Uterus (tissue), 3 donors: ENCODE measurements at regions not wholly inside any gene's neighbourhood (a gene's known extent, or its start where the extent isn't known, plus 50 kb on each side); places are given as distances from the start of the nearest gene placed in this dataset.

ENCODE experiments used
- DNase-seq, 2 donors: peaks; one replicate each; pipeline ENCODE4 v3.0.0-alpha.2; 2019 to 2020
- H3K27ac ChIP-seq, 2 donors: fragments of 200-600 bp; sonication (generic); 1 replicate in 1 of 2; 2 replicates in 1 of 2; pipeline ENCODE4 v1.5.1; 2016 to 2018
- H3K27me3 ChIP-seq, 2 donors: fragments of 200-600 bp; sonication (generic); one replicate each; pipeline ENCODE4 v1.5.1; 2018 to 2019; ENCODE audit warnings: control low read depth in 1 of 2
- H3K36me3 ChIP-seq, 2 donors: fragments of 200-600 bp; sonication (generic); one replicate each; pipeline ENCODE4 v1.5.1; 2019; ENCODE audit warnings: control low read depth in 1 of 2
- H3K4me1 ChIP-seq, 2 donors: fragments of 200-600 bp; sonication (generic); one replicate each; pipeline ENCODE4 v1.5.1; 2018 to 2019; ENCODE audit warnings: control low read depth in 1 of 2
- H3K4me3 ChIP-seq, 2 donors: fragments of 200-600 bp; sonication (generic); 1 replicate in 1 of 2; 2 replicates in 1 of 2; pipeline ENCODE4 v1.5.1; 2018 to 2019; ENCODE audit warnings: mild to moderate bottlenecking in 1 of 2
- H3K9me3 ChIP-seq, 2 donors: fragments of 200-600 bp; sonication (generic); one replicate each; pipeline ENCODE4 v1.5.1; 2019; ENCODE audit warnings: control low read depth in 1 of 2
- CTCF ChIP-seq, 4 experiments: fragments of 200-600 bp in 2 of 4; fragments of 450-650 bp in 2 of 4; sonication (generic) in 2 of 4; IDR thresholded peaks; one replicate each; pipeline ENCODE4 v1.5.1; 2016 to 2019; ENCODE audit warnings: antibody characterized with exemption in 4 of 4, mild to moderate bottlenecking in 2 of 4, moderate library complexity in 1 of 4
- POLR2A ChIP-seq, 2 donors: fragments of 450-650 bp; IDR thresholded peaks; one replicate each; pipeline ENCODE4 v1.6.1; 2016; ENCODE audit warnings: antibody characterized with exemption in 2 of 2, mild to moderate bottlenecking in 1 of 2, moderate library complexity in 1 of 2
- intact Hi-C: fragments of 100-400 bp; cut with DNase I; formaldehyde crosslinking; loops from one replicate; pipeline ENCODE4 v1.15.1; 2023; ENCODE audit warnings: low total_unique reads
- donor health status: DM: yes; HTN: yes; CAD: no.

- DNase-seq = no peak
- TF ChIP-seq POLR2A (IDR thresholded peaks at IDR 0.05) (no peak), CTCF (IDR thresholded peaks at IDR 0.05) (no peak)
- Histone ChIP-seq H3K27me3 (no peaks in the 10 kb centered on the region), H3K36me3 (no peaks in the 10 kb centered on the region), H3K4me1 (peaks cover 0 to 10% of the 10 kb centered on the region in 2 donors), H3K27ac (peak overlapping the region; percentile 61 to 68), H3K9me3 (no peaks in the 10 kb centered on the region), H3K4me3 (no peak overlapping the region)
- intact Hi-C loops = no loop called here
Observed at GRCh38 chr6:139547804-139548203, 173.4 kb upstream of the CITED2 start.

GRCh38 chr6:139547122-139547776, 172.8 kb upstream of the CITED2 start:
- Histone ChIP-seq H3K27me3 (no peaks in the 10 kb centered on the region), H3K36me3 (no peaks in the 10 kb centered on the region), H3K4me1 (peaks cover 0 to 10% of the 10 kb centered on the region in 2 donors), H3K27ac (peak overlapping the region; percentile 61 to 68), H3K4me3 (no peak overlapping the region), H3K9me3 (no peaks in the 10 kb centered on the region)
- no peak for DNase-seq
- TF ChIP-seq POLR2A (IDR thresholded peaks at IDR 0.05) (no peak), CTCF (IDR thresholded peaks at IDR 0.05) (no peak)
- intact Hi-C loops = no loop called here

- Histone ChIP-seq H3K9me3 (no peaks in the 10 kb centered on the region), H3K4me1 (peaks cover 0 to 10% of the 10 kb centered on the region in 2 donors), H3K27ac (peak overlapping the region; percentile 68), H3K4me3 (no peak overlapping the region), H3K36me3 (no peaks in the 10 kb centered on the region), H3K27me3 (no peaks in the 10 kb centered on the region)
- intact Hi-C loops = no loop called here
- DNase-seq = no peak
- TF ChIP-seq CTCF (IDR thresholded peaks at IDR 0.05) = no peak
- TF ChIP-seq POLR2A (IDR thresholded peaks at IDR 0.05) = no peak
Observed at GRCh38 chr6:139546106-139546472, 171.6 kb upstream of the CITED2 start.

- Histone ChIP-seq H3K27ac (peak overlapping the region; percentile 68), H3K4me1 (peaks cover 0 to 10% of the 10 kb centered on the region in 2 donors)
Observed at GRCh38 chr6:139545206-139546105, 171.0 kb upstream of the CITED2 start.

More at GRCh38 chr6:139545206-139546105, 171.0 kb upstream of the CITED2 start:
- TF ChIP-seq CTCF (IDR thresholded peaks at IDR 0.05) = no peak
- TF ChIP-seq POLR2A (IDR thresholded peaks at IDR 0.05) = no peak
- no peak for DNase-seq
- H3K9me3 ChIP-seq = no peaks in the 10 kb centered on the region
- H3K4me3 ChIP-seq = no peak overlapping the region
- intact Hi-C loops = no loop called here
- H3K36me3 ChIP-seq = no peaks in the 10 kb centered on the region
- no peaks in the 10 kb centered on the region for H3K27me3 ChIP-seq
